ENCODE measurements at regions not wholly inside any gene's neighbourhood (a gene's known extent, or its start where the extent isn't known, plus 50 kb on each side); places are given as distances from the start of the nearest gene placed in this dataset.

DNA sequence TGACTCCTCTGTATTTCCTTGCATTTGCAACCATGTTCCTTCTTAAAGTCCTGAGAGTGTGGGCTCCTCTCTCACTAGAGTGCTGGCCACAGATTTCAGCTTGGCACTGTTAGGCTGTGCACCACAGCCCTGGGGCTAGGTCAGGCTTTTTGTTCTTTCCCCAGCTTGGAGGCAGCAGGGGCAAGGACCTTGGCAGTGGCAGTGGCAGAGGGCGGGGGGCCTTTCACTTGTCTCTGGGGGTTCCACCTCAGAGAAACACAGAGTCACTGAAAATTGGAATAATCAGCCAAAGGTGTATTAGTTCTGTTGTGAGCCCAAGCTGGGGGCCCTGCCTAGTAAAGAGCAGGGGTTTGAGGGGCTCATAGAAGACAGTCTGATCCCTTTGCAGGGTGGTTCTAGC, 142.8 kb upstream of the CT83 start:
- H3K36me3 Mint-ChIP-seq (ENCODE audit: low read depth) = no peaks in the 10 kb centered on the region
- Histone ChIP-seq H3K36me3 (ENCODE audit: insufficient read depth, low read length) (no peaks in the 10 kb centered on the region), H3K27me3 (ENCODE audit: control insufficient read depth in 1 of 2, insufficient read depth in 2 of 2, low read length in 2 of 2) (no peaks in the 10 kb centered on the region), H3K4me3 (ENCODE audit: low read length) (no peak overlapping the region), H3K9me3 (ENCODE audit: control insufficient read depth in 1 of 2, insufficient read depth in 1 of 2, low read length in 2 of 2) (peaks cover 0 to 12% of the 10 kb centered on the region in 2 experiments), H3K4me1 (ENCODE audit: insufficient read depth, low read length) (no peaks in the 10 kb centered on the region), H3K27ac (ENCODE audit: low read depth in 1 of 2, low read length in 2 of 2) (no peak overlapping the region)
- no peak overlapping the region for H3K27ac Mint-ChIP-seq
- TF ChIP-seq, protein P1, sequence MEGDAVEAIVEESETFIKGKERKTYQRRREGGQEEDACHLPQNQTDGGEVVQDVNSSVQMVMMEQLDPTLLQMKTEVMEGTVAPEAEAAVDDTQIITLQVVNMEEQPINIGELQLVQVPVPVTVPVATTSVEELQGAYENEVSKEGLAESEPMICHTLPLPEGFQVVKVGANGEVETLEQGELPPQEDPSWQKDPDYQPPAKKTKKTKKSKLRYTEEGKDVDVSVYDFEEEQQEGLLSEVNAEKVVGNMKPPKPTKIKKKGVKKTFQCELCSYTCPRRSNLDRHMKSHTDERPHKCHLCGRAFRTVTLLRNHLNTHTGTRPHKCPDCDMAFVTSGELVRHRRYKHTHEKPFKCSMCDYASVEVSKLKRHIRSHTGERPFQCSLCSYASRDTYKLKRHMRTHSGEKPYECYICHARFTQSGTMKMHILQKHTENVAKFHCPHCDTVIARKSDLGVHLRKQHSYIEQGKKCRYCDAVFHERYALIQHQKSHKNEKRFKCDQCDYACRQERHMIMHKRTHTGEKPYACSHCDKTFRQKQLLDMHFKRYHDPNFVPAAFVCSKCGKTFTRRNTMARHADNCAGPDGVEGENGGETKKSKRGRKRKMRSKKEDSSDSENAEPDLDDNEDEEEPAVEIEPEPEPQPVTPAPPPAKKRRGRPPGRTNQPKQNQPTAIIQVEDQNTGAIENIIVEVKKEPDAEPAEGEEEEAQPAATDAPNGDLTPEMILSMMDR (IDR thresholded peaks at IDR 0.05) = no peak
- peaks cover 6% of the 10 kb centered on the region for H3K9me3 Mint-ChIP-seq
- intact Hi-C loops (cut with DNase I, micrococcal nuclease) = no loop called here
- DNase-seq (no peak), ATAC-seq (ENCODE audit: poor library complexity) (no peak)
- no peaks in the 10 kb centered on the region for H3K4me1 Mint-ChIP-seq (ENCODE audit: low read depth)
- H3K27me3 Mint-ChIP-seq = no peaks in the 10 kb centered on the region
- ChIA-PET CTCF (no interaction called here), POLR2A (no interaction called here)
- H3K4me3 Mint-ChIP-seq = no peak overlapping the region

DNA sequence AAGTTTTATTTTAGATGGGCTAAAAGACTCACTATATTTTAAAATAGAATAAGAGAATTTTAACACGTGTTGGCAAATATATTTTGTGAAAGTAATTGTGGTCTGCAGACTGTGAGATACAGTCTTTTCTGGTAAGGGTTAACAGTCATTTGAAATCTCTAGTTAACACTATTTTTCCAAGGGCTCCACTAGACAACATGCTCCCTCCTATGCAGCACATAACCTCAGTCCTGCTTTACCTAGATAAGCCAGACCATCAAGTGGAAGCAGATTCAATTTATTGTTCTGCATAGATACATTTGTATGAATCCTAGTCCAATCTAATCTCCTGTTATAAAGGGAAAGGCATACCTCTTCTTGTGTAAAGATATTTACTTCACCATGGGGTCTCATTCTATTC, 133.2 kb upstream of the CT83 start:
- H3K36me3 Mint-ChIP-seq (ENCODE audit: low read depth) = no peaks in the 10 kb centered on the region
- TF ChIP-seq, protein P1 (IDR thresholded peaks at IDR 0.05) = no peak
- H3K4me1 ChIP-seq (ENCODE audit: insufficient read depth, low read length) = no peaks in the 10 kb centered on the region
- no peak overlapping the region for H3K27ac Mint-ChIP-seq
- H3K4me1 Mint-ChIP-seq (ENCODE audit: low read depth) = no peaks in the 10 kb centered on the region
- H3K27me3 Mint-ChIP-seq = no peaks in the 10 kb centered on the region
- no peaks in the 10 kb centered on the region for H3K27me3 ChIP-seq (ENCODE audit: control insufficient read depth in 1 of 2, insufficient read depth in 2 of 2, low read length in 2 of 2)
- H3K36me3 ChIP-seq (ENCODE audit: insufficient read depth, low read length) = no peaks in the 10 kb centered on the region
- ATAC-seq (ENCODE audit: poor library complexity) (no peak), DNase-seq (no peak)
- POLR2A ChIA-PET = no interaction called here
- no peak overlapping the region for H3K4me3 Mint-ChIP-seq
- H3K4me3 ChIP-seq (ENCODE audit: low read length) = no peak overlapping the region
- intact Hi-C loops (cut with DNase I, micrococcal nuclease) = no loop called here
- H3K27ac ChIP-seq (ENCODE audit: low read depth in 1 of 2, low read length in 2 of 2) = no peak overlapping the region
- CTCF ChIA-PET = no interaction called here
- H3K9me3 Mint-ChIP-seq = no peaks in the 10 kb centered on the region
- no peaks in the 10 kb centered on the region for H3K9me3 ChIP-seq (ENCODE audit: control insufficient read depth in 1 of 2, insufficient read depth in 1 of 2, low read length in 2 of 2)

Measured in CD4-positive, alpha-beta T cell (primary cell).